Astrocyte (in vitro differentiated cells and primary cell): ENCODE measurements at regions not wholly inside any gene's neighbourhood (a gene's known extent, or its start where the extent isn't known, plus 50 kb on each side); places are given as distances from the start of the nearest gene placed in this dataset.

Source experiments
- DNase-seq: peaks from one replicate; pipeline ENCODE4 v3.0.0-alpha.2; 2010; ENCODE audit warnings: low read depth
- FAIRE-seq: peaks from 2 replicates; lab custom pipeline; 2011; peaks lifted over from hg19 to GRCh38; lab: Jason Lieb, UNC
- H2AFZ ChIP-seq: 2 replicates; pipeline ENCODE4 v1.6.0; 2012; ENCODE audit warnings: low read depth, low read length, inconsistent platforms
- H3K27ac ChIP-seq: 2 replicates; pipeline ENCODE4 v1.5.1; 2011; ENCODE audit warnings: low read depth, low read length, inconsistent platforms
- H3K27me3 ChIP-seq: 2 replicates; pipeline ENCODE4 v1.6.0; 2011; ENCODE audit warnings: low read length, inconsistent platforms; ENCODE audit not compliant: insufficient read depth
- H3K36me3 ChIP-seq: 2 replicates; pipeline ENCODE4 v1.5.1; 2011; ENCODE audit warnings: low read length, inconsistent platforms; ENCODE audit not compliant: insufficient read depth
- H3K4me1 ChIP-seq: 2 replicates; pipeline ENCODE4 v1.5.1; 2011; ENCODE audit warnings: low read length, inconsistent platforms; ENCODE audit not compliant: insufficient read depth
- H3K4me2 ChIP-seq: 2 replicates; pipeline ENCODE4 v1.6.0; 2012; ENCODE audit warnings: low read length, inconsistent platforms
- H3K4me3 ChIP-seq: 2 replicates; pipeline ENCODE4 v1.5.1; 2011; ENCODE audit warnings: low read depth, mild to moderate bottlenecking, low read length, inconsistent platforms; ENCODE audit not compliant: insufficient read depth
- H3K79me2 ChIP-seq: 2 replicates; pipeline ENCODE4 v1.6.0; 2012; ENCODE audit warnings: mild to moderate bottlenecking, low read length, inconsistent platforms; ENCODE audit not compliant: insufficient read depth
- H3K9ac ChIP-seq: 2 replicates; pipeline ENCODE4 v1.6.0; 2012; ENCODE audit warnings: mild to moderate bottlenecking, low read length, inconsistent platforms
- H3K9me3 ChIP-seq: 2 replicates; pipeline ENCODE4 v1.5.1; 2012; ENCODE audit warnings: low read depth, mild to moderate bottlenecking, low read length, inconsistent platforms; ENCODE audit not compliant: insufficient read depth
- H4K20me1 ChIP-seq: 2 replicates; pipeline ENCODE4 v1.6.0; 2012; ENCODE audit warnings: low read length, inconsistent platforms; ENCODE audit not compliant: insufficient read depth
- H3K27ac Mint-ChIP-seq: one replicate; pipeline ENCODE4 v1.8.0; 2021; ENCODE audit warnings: mild to moderate bottlenecking, mixed read lengths; ENCODE audit not compliant: unreplicated experiment
- H3K27me3 Mint-ChIP-seq: one replicate; pipeline ENCODE4 v1.8.0; 2021; ENCODE audit warnings: low read depth, mixed read lengths; ENCODE audit not compliant: unreplicated experiment
- H3K36me3 Mint-ChIP-seq: one replicate; pipeline ENCODE4 v1.8.0; 2021; ENCODE audit warnings: low read depth, mixed read lengths; ENCODE audit not compliant: unreplicated experiment
- H3K4me1 Mint-ChIP-seq: one replicate; pipeline ENCODE4 v1.8.0; 2021; ENCODE audit warnings: low read depth, mixed read lengths; ENCODE audit not compliant: unreplicated experiment
- H3K4me3 Mint-ChIP-seq: one replicate; pipeline ENCODE4 v1.8.0; 2021; ENCODE audit warnings: mild to moderate bottlenecking, moderate library complexity, mixed read lengths; ENCODE audit not compliant: unreplicated experiment
- H3K9me3 Mint-ChIP-seq: one replicate; pipeline ENCODE4 v1.8.0; 2021; ENCODE audit warnings: mild to moderate bottlenecking, mixed read lengths; ENCODE audit not compliant: unreplicated experiment
- CTCF ChIP-seq: IDR thresholded peaks from 2 replicates; pipeline ENCODE4 v1.5.1; 2011; ENCODE audit warnings: low read depth, mild to moderate bottlenecking, inconsistent platforms, low read length, moderate library complexity; ENCODE audit not compliant: insufficient read depth
- EZH2 ChIP-seq: IDR thresholded peaks from 2 replicates; pipeline ENCODE4 v1.6.1; 2012; ENCODE audit warnings: mild to moderate bottlenecking, low read length, inconsistent platforms; ENCODE audit not compliant: insufficient read depth

- Histone ChIP-seq H3K9me3 (no peaks in the 10 kb centered on the region), H3K9ac (no peak overlapping the region), H3K27ac (no peak overlapping the region), H4K20me1 (no peaks in the 10 kb centered on the region), H3K36me3 (no peaks in the 10 kb centered on the region), H3K79me2 (no peaks in the 10 kb centered on the region), H3K27me3 (no peaks in the 10 kb centered on the region), H3K4me2 (no peak overlapping the region), H3K4me1 (peaks cover 8% of the 10 kb centered on the region), H2AFZ (no peak overlapping the region), H3K4me3 (no peak overlapping the region)
- Mint-ChIP-seq H3K9me3 (no peaks in the 10 kb centered on the region), H3K36me3 (no peaks in the 10 kb centered on the region), H3K27me3 (no peaks in the 10 kb centered on the region), H3K4me3 (no peak overlapping the region), H3K27ac (no peak overlapping the region), H3K4me1 (peaks cover 25% of the 10 kb centered on the region)
- DNase-seq (no peak), FAIRE-seq (no peak)
- TF ChIP-seq CTCF, result no peak
- TF ChIP-seq EZH2, result no peak
These were observed 250.7 kb downstream of the FAT3 start for GRCh38 chr11:92475316-92475715.

GRCh38 chr11:92475819-92476218 lies 251.2 kb downstream of the FAT3 start:
- H3K9me3 ChIP-seq, result no peaks in the 10 kb centered on the region
- peaks cover 28% of the 10 kb centered on the region for H3K4me1 Mint-ChIP-seq

More at GRCh38 chr11:92475819-92476218, 251.2 kb downstream of the FAT3 start:
- no peak overlapping the region for H2AFZ ChIP-seq
- no peaks in the 10 kb centered on the region for H3K27me3 ChIP-seq
- no peak overlapping the region for H3K9ac ChIP-seq
- peaks cover 8% of the 10 kb centered on the region for H3K4me1 ChIP-seq
- no peak overlapping the region for H3K4me3 ChIP-seq
- no peaks in the 10 kb centered on the region for H3K79me2 ChIP-seq
- no peak for TF ChIP-seq CTCF
- TF ChIP-seq EZH2, result no peak
- no peak for FAIRE-seq
- Mint-ChIP-seq H3K27ac (no peak overlapping the region), H3K4me3 (no peak overlapping the region), H3K27me3 (no peaks in the 10 kb centered on the region), H3K36me3 (no peaks in the 10 kb centered on the region), H3K9me3 (no peaks in the 10 kb centered on the region)
- H3K36me3 ChIP-seq, result no peaks in the 10 kb centered on the region
- no peak for DNase-seq
- no peak overlapping the region for H3K27ac ChIP-seq
- H4K20me1 ChIP-seq, result no peaks in the 10 kb centered on the region
- no peak overlapping the region for H3K4me2 ChIP-seq
